HG03342 (cell line): ENCODE measurements at regions not wholly inside any gene's neighbourhood (a gene's known extent, or its start where the extent isn't known, plus 50 kb on each side); places are given as distances from the start of the nearest gene placed in this dataset.

Experiments
- ATAC-seq: cut with Tn5 transposase; IDR thresholded peaks from one replicate; pipeline ENCODE4 v1.9.1; 2021; ENCODE audit warnings: mild to moderate bottlenecking, moderate library complexity; ENCODE audit not compliant: unreplicated experiment

GRCh38 chr6:147063469-147064031, 140.7 kb upstream of the STXBP5 start:
- ATAC-seq, result no peak

DNA sequence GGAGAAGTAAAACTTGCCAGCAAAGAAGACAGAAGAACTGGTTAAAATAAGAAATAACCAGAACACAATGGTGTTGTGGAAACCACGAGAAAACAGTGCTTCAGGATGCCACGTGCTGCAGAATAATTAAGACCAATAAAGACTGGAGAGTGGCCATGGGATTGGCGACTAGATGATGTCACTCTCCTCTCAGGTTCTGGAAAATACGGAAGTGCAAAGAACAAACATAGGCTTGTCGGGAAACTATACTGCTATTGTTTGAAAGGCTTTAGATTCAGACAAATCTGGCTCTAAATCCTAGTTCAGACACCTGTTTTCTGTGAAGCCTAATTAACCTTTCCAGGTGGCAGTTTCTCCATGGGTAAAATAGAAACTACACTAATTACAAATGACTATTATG, 138.4 kb upstream of the STXBP5 start:
- no peak for ATAC-seq

- ATAC-seq, result no peak
Observed at GRCh38 chr6:147067184-147067583, 137.0 kb upstream of the STXBP5 start.

GRCh38 chr6:147071776-147072175, 132.4 kb upstream of the STXBP5 start:
- ATAC-seq, result no peak

DNA sequence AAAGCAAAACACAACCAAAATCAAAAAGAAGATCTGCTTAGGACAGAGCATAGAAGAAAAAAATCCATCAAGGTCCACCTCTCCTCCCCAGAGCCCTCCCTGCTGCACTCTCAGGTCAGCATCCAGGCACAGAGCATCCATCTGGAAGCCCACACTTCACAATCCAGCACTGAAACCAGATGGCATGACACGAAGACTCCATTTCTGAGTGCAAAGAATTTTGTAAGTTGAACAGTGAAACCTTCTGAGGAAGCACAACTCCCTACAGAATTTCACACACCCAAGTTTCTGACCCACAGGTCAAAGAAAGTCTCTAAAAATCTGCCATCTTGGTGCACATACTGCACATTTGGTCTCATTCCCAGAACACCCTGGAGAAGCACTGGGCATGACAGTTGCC, 128.8 kb upstream of the STXBP5 start:
- no peak for ATAC-seq

- no peak for ATAC-seq
Observed at GRCh38 chr6:147077251-147077650, 127.0 kb upstream of the STXBP5 start.

DNA sequence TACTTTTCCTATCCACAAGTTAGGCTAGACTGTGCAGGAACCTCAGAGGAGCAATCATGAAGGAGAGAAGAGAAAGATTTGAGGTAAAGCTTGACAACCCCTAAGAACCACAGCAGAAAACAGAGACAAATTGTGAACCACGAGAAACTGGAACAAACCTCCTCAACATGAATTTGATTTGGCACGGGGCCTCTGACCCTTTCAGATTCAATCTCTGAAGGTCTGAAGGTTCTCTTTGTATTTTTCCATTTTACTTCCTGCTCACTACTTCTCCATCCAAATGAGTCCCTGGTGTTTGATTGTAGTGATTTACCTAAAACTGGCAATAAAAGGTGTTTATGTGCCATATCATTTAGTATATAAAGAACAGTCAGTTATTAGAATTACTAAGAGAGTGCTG, 126.1 kb upstream of the STXBP5 start:
- ATAC-seq, result no peak

GRCh38 chr6:147078602-147079001, 125.6 kb upstream of the STXBP5 start:
- ATAC-seq, result no peak

DNA sequence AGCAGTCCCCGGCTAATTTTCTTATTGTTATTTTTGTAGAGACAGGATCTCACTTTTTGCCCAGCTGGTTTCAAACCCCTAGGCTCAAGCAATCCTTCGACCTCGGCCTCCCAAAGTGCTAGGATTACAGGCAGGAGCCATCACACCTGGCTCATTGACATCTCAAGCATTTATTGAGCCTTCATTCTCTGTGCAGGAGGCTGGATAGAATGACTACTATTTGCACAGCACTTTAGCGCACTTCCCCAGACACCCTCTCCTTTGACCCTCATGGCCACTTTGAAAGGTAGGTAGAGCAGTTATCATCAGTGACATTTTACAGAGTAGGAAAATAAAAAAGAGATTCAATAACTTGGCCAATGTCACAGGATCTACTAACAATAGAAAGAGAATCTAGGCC, 124.0 kb upstream of the STXBP5 start:
- ATAC-seq, result no peak

GRCh38 chr6:147081076-147081609, 123.1 kb upstream of the STXBP5 start:
- no peak for ATAC-seq

DNA sequence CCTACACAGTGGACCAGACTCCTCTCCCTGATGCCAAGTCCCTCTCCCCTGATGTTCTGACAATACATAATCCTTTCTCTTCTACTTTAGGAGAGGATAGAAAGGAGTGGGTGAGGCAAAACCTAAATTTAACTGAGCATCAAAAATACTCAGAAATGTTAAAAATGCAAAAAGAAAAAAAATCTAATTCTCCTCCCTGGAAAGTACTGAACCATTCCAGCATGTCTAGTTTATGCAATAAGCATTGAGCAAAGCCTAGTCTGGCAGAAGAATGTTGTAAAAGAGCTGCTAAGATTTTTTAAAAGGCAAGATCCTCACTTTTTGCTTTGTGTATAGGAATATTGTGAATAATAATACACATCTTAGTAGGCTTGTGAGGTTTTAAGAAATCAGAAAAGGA, 116.6 kb upstream of the STXBP5 start:
- no peak for ATAC-seq

DNA sequence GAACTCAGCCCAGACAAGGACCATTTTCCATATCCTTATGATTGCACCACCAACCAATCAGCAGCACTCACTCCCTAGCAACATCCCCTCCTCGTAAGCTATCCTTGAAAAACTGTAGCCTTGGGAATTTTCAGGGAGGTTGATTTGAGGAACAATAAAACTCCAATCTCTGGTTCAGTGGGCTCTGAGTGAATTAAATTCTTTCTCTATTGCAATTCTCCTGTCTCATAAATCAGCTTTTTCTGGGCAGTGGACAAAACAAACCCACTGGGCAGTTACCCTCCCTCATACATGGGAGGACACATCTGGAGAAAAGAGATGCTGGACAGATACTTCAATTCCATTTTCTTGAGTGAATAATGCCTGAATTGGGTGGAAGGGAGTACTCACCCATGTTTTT, 115.4 kb upstream of the STXBP5 start:
- ATAC-seq, result no peak

DNA sequence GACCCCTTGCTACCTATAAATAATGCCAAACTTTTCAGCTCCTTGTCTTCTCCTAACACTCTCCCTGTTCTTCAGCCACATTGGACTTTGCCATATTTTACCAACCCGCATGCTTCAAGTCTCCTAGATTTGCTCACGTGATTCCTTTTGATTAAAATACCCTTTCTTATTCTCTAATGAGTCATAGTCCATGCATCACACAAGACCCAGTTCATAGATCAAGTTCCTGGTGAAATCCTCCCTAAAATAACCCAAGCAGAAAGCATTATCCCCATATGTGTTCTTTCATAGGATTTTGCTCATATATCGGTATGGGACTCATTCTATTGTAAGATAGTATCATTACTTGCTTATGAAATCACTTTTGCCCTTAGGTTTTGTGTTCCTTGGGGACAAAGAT, 108.9 kb upstream of the STXBP5 start:
- ATAC-seq, result no peak

- no peak for ATAC-seq
Observed at GRCh38 chr6:147099974-147100373, 104.2 kb upstream of the STXBP5 start.

- no peak for ATAC-seq
Observed at GRCh38 chr6:147103007-147103406, 101.2 kb upstream of the STXBP5 start.

DNA sequence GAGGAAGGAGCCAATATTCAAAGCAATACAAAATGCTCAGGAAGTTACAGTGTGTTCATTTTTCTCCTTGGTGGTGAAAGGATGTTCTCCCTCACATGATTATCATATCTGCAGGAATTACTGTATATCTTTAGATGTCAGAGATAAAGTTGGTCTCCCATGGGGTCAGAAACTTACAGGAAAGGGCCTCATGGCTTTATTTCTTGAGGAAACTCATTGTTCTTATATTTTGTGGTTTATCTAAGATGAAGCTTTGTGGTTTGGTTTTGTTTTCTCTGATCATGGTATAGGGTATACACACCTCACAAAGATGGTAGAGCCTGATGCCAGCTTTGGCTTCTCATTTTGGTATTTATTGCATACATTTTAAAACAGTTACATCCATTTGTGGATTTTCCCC, 100.5 kb upstream of the STXBP5 start:
- ATAC-seq, result no peak

DNA sequence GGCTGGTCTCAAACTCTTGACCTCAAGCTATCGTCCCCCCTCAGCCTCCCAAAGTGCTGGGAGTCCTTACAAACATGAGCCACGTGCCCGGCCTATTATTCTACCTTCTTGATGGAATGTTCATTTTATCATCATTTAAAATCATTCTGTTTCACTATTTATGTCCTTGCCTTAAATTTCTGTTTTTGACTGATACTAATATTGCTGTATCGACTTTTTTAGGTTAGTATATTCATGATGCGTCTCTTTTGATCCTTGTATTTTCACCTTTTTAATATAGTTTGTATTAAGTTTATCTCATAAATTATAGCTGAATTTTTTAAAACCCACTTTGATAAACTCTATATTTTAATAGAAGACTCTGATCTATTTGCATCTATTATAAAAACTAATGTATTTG, 98.4 kb upstream of the STXBP5 start:
- ATAC-seq, result no peak

DNA sequence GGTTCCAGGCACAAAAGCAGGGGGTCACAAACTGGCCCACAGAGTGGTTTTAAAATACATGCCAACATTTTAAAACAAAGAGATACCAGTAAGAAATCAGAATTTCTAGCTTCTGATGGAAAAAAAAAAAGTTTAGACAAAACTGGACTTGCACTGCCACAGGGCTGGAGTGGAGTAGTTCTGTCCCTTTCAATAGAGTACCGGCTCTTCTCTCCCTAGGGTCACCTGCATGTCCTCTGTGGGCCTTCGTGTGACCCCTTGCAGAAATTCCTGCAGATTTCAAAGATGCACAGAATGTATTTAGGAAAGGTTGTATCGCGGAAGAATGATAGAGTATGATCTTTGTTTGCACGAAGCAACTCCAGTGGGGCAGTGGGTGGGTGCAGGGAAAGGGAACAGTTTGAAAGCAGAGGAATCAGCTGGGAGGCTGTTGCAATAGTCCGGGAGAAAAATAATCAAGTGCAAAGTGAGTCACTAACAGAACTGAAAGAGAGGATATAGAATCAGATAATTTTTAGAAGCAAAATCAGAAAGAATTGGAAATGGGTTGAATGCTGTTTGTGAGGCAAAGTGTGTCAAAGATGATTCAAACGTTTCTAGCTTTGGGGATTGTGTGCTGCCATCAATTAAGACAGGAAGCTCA, 97.3 kb upstream of the STXBP5 start:
- ATAC-seq, result no peak

DNA sequence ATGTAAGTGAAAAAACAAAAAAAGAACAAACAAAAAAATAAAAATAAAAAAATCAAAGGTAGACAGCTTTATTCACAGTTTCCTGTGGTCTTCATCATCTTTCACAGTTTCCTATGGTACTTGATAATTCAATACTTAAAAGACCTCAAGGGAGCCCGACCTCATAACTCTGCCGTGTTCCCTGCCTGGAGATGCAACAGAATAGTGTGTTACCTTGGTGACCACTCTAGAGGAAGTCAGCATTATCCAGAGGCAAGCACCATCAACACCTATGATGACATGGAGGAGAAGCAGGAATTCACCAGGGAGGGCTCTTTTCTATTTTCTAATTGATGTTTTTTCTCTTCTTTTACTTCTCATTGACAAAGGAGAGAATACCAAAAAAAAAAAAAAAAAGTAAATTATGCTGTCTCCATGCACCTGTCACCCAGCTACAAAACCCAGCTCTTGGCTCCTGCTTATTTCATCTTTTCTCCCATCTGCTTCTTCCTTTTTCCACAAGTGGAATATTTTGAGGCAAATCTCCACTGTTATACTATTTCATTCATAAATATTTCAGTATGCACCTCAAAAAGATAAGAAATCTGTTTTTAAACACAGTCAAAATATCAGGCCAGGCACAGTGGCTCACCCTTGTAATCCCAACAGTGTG, 95.8 kb upstream of the STXBP5 start:
- no peak for ATAC-seq

DNA sequence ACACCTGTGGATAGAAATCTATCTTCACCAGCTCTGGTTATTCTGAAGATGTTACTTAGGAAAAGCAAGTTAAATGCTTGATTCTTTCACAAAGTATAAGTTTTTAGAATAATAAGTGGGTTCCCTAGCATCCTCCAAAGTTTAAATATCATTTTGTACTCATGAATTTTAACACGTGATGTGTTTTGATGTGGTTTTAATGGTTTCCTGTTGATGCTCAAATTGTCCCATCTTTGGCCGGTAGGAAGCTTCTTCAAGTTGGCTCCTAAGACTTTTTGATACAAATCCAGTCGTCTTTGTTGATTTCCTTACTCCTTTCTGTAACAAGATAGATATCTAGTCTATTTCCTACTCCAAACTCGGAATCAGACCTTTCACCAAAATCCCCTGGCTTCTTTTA, 94.5 kb upstream of the STXBP5 start:
- no peak for ATAC-seq

- ATAC-seq, result no peak
Observed at GRCh38 chr6:147116056-147116455, 88.2 kb upstream of the STXBP5 start.

- no peak for ATAC-seq
Observed at GRCh38 chr6:147117011-147117410, 87.2 kb upstream of the STXBP5 start.
